ENCODE measurements at regions not wholly inside any gene's neighbourhood (a gene's known extent, or its start where the extent isn't known, plus 50 kb on each side); places are given as distances from the start of the nearest gene placed in this dataset.

- ChIA-PET CTCF (no interaction called here), POLR2A (no interaction called here)
- H3K4me1 Mint-ChIP-seq, result no peaks in the 10 kb centered on the region
- no peaks in the 10 kb centered on the region for H3K27me3 Mint-ChIP-seq
- Histone ChIP-seq H3K27ac (ENCODE audit: low read depth, low read length) (no peak overlapping the region), H3K36me3 (ENCODE audit: insufficient read depth, low read length) (no peaks in the 10 kb centered on the region), H3K9me3 (ENCODE audit: low read length) (no peaks in the 10 kb centered on the region), H3K4me1 (ENCODE audit: insufficient read depth, low read length) (no peaks in the 10 kb centered on the region), H3K27me3 (ENCODE audit: insufficient read depth, low read length, poor library complexity, severe bottlenecking) (no peaks in the 10 kb centered on the region), H3K4me3 (ENCODE audit: low read length) (no peak overlapping the region)
- no peak overlapping the region for H3K4me3 Mint-ChIP-seq
- no peak overlapping the region for H3K27ac Mint-ChIP-seq
- no peak for DNase-seq
- no peaks in the 10 kb centered on the region for H3K36me3 Mint-ChIP-seq
- H3K9me3 Mint-ChIP-seq, result peaks cover 3 to 10% (median 6%) of the 10 kb centered on the region in 5 donors
Measured at GRCh38 chr4:126604268-126604867, 1028.4 kb upstream of the INTU start.

GRCh38 chr4:126610933-126611332 lies 1021.8 kb upstream of the INTU start:
- DNase-seq, result no peak
- Mint-ChIP-seq H3K4me1 (no peaks in the 10 kb centered on the region), H3K27me3 (no peaks in the 10 kb centered on the region), H3K27ac (no peak overlapping the region), H3K9me3 (peaks cover 2 to 6% (median 4%) of the 10 kb centered on the region in 5 donors), H3K4me3 (no peak overlapping the region), H3K36me3 (no peaks in the 10 kb centered on the region)
- H3K36me3 ChIP-seq (ENCODE audit: insufficient read depth, low read length), result no peaks in the 10 kb centered on the region
- no peak overlapping the region for H3K4me3 ChIP-seq (ENCODE audit: low read length)
- ChIA-PET POLR2A (no interaction called here), CTCF (no interaction called here)
- no peaks in the 10 kb centered on the region for H3K27me3 ChIP-seq (ENCODE audit: insufficient read depth, low read length, poor library complexity, severe bottlenecking)
- H3K4me1 ChIP-seq (ENCODE audit: insufficient read depth, low read length), result no peaks in the 10 kb centered on the region
- no peak overlapping the region for H3K27ac ChIP-seq (ENCODE audit: low read depth, low read length)
- H3K9me3 ChIP-seq (ENCODE audit: low read length), result no peaks in the 10 kb centered on the region

- H3K27me3 ChIP-seq (ENCODE audit: insufficient read depth, low read length, poor library complexity, severe bottlenecking), result no peaks in the 10 kb centered on the region
- no peaks in the 10 kb centered on the region for H3K4me1 Mint-ChIP-seq
- no peak overlapping the region for H3K27ac Mint-ChIP-seq
- H3K9me3 Mint-ChIP-seq, result peaks cover 6 to 12% (median 9%) of the 10 kb centered on the region in 5 donors
- no peak overlapping the region for H3K4me3 ChIP-seq (ENCODE audit: low read length)
- ChIA-PET POLR2A (no interaction called here), CTCF (no interaction called here)
- H3K9me3 ChIP-seq (ENCODE audit: low read length), result no peaks in the 10 kb centered on the region
- H3K27me3 Mint-ChIP-seq, result no peaks in the 10 kb centered on the region
- H3K4me3 Mint-ChIP-seq, result no peak overlapping the region
- no peak for DNase-seq
- no peak overlapping the region for H3K27ac ChIP-seq (ENCODE audit: low read depth, low read length)
- H3K4me1 ChIP-seq (ENCODE audit: insufficient read depth, low read length), result no peaks in the 10 kb centered on the region
- H3K36me3 ChIP-seq (ENCODE audit: insufficient read depth, low read length), result no peaks in the 10 kb centered on the region
- H3K36me3 Mint-ChIP-seq, result no peaks in the 10 kb centered on the region
Measured at GRCh38 chr4:126611900-126612299, 1020.9 kb upstream of the INTU start.

GRCh38 chr4:126614356-126614855 lies 1018.4 kb upstream of the INTU start:
- H3K4me1 ChIP-seq (ENCODE audit: insufficient read depth, low read length), result no peaks in the 10 kb centered on the region
- Mint-ChIP-seq H3K27me3 (no peaks in the 10 kb centered on the region), H3K9me3 (peaks cover 5 to 15% (median 14%) of the 10 kb centered on the region in 5 donors), H3K4me3 (no peak overlapping the region), H3K27ac (no peak overlapping the region), H3K36me3 (no peaks in the 10 kb centered on the region), H3K4me1 (no peaks in the 10 kb centered on the region)
- no peaks in the 10 kb centered on the region for H3K36me3 ChIP-seq (ENCODE audit: insufficient read depth, low read length)
- H3K9me3 ChIP-seq (ENCODE audit: low read length), result no peaks in the 10 kb centered on the region
- H3K27me3 ChIP-seq (ENCODE audit: insufficient read depth, low read length, poor library complexity, severe bottlenecking), result no peaks in the 10 kb centered on the region
- DNase-seq, result no peak
- ChIA-PET CTCF (no interaction called here), POLR2A (no interaction called here)
- H3K4me3 ChIP-seq (ENCODE audit: low read length), result no peak overlapping the region
- H3K27ac ChIP-seq (ENCODE audit: low read depth, low read length), result no peak overlapping the region

GRCh38 chr4:126616795-126617194 lies 1016.0 kb upstream of the INTU start:
- no peak for DNase-seq
- Mint-ChIP-seq H3K36me3 (no peaks in the 10 kb centered on the region), H3K27me3 (no peaks in the 10 kb centered on the region), H3K4me3 (no peak overlapping the region), H3K9me3 (peaks cover 14 to 22% (median 15%) of the 10 kb centered on the region in 5 donors), H3K27ac (no peak overlapping the region), H3K4me1 (no peaks in the 10 kb centered on the region)
- no peak overlapping the region for H3K27ac ChIP-seq (ENCODE audit: low read depth, low read length)
- no peaks in the 10 kb centered on the region for H3K27me3 ChIP-seq (ENCODE audit: insufficient read depth, low read length, poor library complexity, severe bottlenecking)
- no peak overlapping the region for H3K4me3 ChIP-seq (ENCODE audit: low read length)
- no peaks in the 10 kb centered on the region for H3K4me1 ChIP-seq (ENCODE audit: insufficient read depth, low read length)
- no peaks in the 10 kb centered on the region for H3K36me3 ChIP-seq (ENCODE audit: insufficient read depth, low read length)
- no peaks in the 10 kb centered on the region for H3K9me3 ChIP-seq (ENCODE audit: low read length)
- CTCF ChIA-PET, result no interaction called here
- POLR2A ChIA-PET, result no interaction called here

GRCh38 chr4:126627255-126627654 lies 1005.5 kb upstream of the INTU start:
- H3K4me3 ChIP-seq (ENCODE audit: low read length), result no peak overlapping the region
- H3K9me3 ChIP-seq (ENCODE audit: low read length), result no peaks in the 10 kb centered on the region
- H3K4me1 ChIP-seq (ENCODE audit: insufficient read depth, low read length), result no peaks in the 10 kb centered on the region
- Mint-ChIP-seq H3K4me1 (no peaks in the 10 kb centered on the region), H3K9me3 (peaks cover 0 to 21% (median 9%) of the 10 kb centered on the region in 5 donors), H3K27ac (no peak overlapping the region), H3K4me3 (no peak overlapping the region), H3K27me3 (no peaks in the 10 kb centered on the region), H3K36me3 (peaks cover 0 to 1% (median 0%) of the 10 kb centered on the region in 3 donors)
- no peaks in the 10 kb centered on the region for H3K27me3 ChIP-seq (ENCODE audit: insufficient read depth, low read length, poor library complexity, severe bottlenecking)
- H3K27ac ChIP-seq (ENCODE audit: low read depth, low read length), result no peak overlapping the region
- H3K36me3 ChIP-seq (ENCODE audit: insufficient read depth, low read length), result no peaks in the 10 kb centered on the region
- no peak for DNase-seq
- ChIA-PET POLR2A (no interaction called here), CTCF (no interaction called here)

- Mint-ChIP-seq H3K36me3 (no peaks in the 10 kb centered on the region), H3K4me3 (no peak overlapping the region), H3K9me3 (peaks cover 0 to 23% (median 6%) of the 10 kb centered on the region in 5 donors), H3K4me1 (no peaks in the 10 kb centered on the region), H3K27me3 (no peaks in the 10 kb centered on the region), H3K27ac (no peak overlapping the region)
- H3K27me3 ChIP-seq (ENCODE audit: insufficient read depth, low read length, poor library complexity, severe bottlenecking), result no peaks in the 10 kb centered on the region
- CTCF ChIA-PET, result no interaction called here
- no peak for DNase-seq
- POLR2A ChIA-PET, result no interaction called here
- no peaks in the 10 kb centered on the region for H3K36me3 ChIP-seq (ENCODE audit: insufficient read depth, low read length)
- H3K27ac ChIP-seq (ENCODE audit: low read depth, low read length), result no peak overlapping the region
- no peak overlapping the region for H3K4me3 ChIP-seq (ENCODE audit: low read length)
- H3K9me3 ChIP-seq (ENCODE audit: low read length), result no peaks in the 10 kb centered on the region
- H3K4me1 ChIP-seq (ENCODE audit: insufficient read depth, low read length), result no peaks in the 10 kb centered on the region
Measured at GRCh38 chr4:126628933-126629332, 1003.8 kb upstream of the INTU start.

GRCh38 chr4:126630230-126630629 lies 1002.5 kb upstream of the INTU start:
- H3K36me3 Mint-ChIP-seq, result no peaks in the 10 kb centered on the region
- H3K9me3 ChIP-seq (ENCODE audit: low read length), result no peaks in the 10 kb centered on the region
- no peak for DNase-seq
- no peaks in the 10 kb centered on the region for H3K4me1 ChIP-seq (ENCODE audit: insufficient read depth, low read length)
- H3K27ac Mint-ChIP-seq, result no peak overlapping the region
- ChIA-PET CTCF (no interaction called here), POLR2A (no interaction called here)
- H3K4me3 ChIP-seq (ENCODE audit: low read length), result no peak overlapping the region
- no peaks in the 10 kb centered on the region for H3K4me1 Mint-ChIP-seq
- no peaks in the 10 kb centered on the region for H3K27me3 ChIP-seq (ENCODE audit: insufficient read depth, low read length, poor library complexity, severe bottlenecking)
- peaks cover 0 to 27% (median 6%) of the 10 kb centered on the region in 5 donors for H3K9me3 Mint-ChIP-seq
- no peaks in the 10 kb centered on the region for H3K27me3 Mint-ChIP-seq
- no peak overlapping the region for H3K27ac ChIP-seq (ENCODE audit: low read depth, low read length)
- no peak overlapping the region for H3K4me3 Mint-ChIP-seq
- no peaks in the 10 kb centered on the region for H3K36me3 ChIP-seq (ENCODE audit: insufficient read depth, low read length)

- Mint-ChIP-seq H3K4me1 (no peaks in the 10 kb centered on the region), H3K36me3 (no peaks in the 10 kb centered on the region), H3K27me3 (no peaks in the 10 kb centered on the region), H3K27ac (no peak overlapping the region), H3K4me3 (no peak overlapping the region), H3K9me3 (peaks cover 0 to 30% (median 4%) of the 10 kb centered on the region in 5 donors)
- Histone ChIP-seq H3K9me3 (ENCODE audit: low read length) (no peaks in the 10 kb centered on the region), H3K36me3 (ENCODE audit: insufficient read depth, low read length) (no peaks in the 10 kb centered on the region), H3K4me1 (ENCODE audit: insufficient read depth, low read length) (no peaks in the 10 kb centered on the region), H3K4me3 (ENCODE audit: low read length) (no peak overlapping the region), H3K27ac (ENCODE audit: low read depth, low read length) (no peak overlapping the region), H3K27me3 (ENCODE audit: insufficient read depth, low read length, poor library complexity, severe bottlenecking) (no peaks in the 10 kb centered on the region)
- ChIA-PET CTCF (no interaction called here), POLR2A (no interaction called here)
- no peak for DNase-seq
Measured at GRCh38 chr4:126633306-126633705, 999.5 kb upstream of the INTU start.
